ENCODE measurements at regions not wholly inside any gene's neighbourhood (a gene's known extent, or its start where the extent isn't known, plus 50 kb on each side); places are given as distances from the start of the nearest gene placed in this dataset.

DNA sequence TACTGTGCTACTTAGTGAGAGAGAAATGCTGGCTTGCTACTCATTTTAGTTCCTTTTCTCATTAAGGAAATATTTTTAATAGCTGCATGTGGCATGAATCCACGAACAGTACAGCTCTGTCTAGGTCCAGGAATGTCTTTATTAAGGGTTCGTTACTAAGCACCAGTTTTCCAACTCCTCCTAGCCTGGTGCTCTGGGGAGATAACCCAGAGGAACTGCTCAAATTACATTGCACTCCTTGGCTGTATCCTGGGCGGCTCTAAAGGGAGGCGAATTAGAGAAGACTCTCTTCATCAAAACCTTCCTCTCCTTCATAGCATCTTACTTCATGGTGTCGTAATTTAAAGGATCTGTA is 101.3 kb downstream of the PPM1A start:
- TF ChIP-seq, protein P1, sequence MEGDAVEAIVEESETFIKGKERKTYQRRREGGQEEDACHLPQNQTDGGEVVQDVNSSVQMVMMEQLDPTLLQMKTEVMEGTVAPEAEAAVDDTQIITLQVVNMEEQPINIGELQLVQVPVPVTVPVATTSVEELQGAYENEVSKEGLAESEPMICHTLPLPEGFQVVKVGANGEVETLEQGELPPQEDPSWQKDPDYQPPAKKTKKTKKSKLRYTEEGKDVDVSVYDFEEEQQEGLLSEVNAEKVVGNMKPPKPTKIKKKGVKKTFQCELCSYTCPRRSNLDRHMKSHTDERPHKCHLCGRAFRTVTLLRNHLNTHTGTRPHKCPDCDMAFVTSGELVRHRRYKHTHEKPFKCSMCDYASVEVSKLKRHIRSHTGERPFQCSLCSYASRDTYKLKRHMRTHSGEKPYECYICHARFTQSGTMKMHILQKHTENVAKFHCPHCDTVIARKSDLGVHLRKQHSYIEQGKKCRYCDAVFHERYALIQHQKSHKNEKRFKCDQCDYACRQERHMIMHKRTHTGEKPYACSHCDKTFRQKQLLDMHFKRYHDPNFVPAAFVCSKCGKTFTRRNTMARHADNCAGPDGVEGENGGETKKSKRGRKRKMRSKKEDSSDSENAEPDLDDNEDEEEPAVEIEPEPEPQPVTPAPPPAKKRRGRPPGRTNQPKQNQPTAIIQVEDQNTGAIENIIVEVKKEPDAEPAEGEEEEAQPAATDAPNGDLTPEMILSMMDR (IDR thresholded peaks at IDR 0.05), result no peak
- no peak for TF ChIP-seq POLR2A (IDR thresholded peaks at IDR 0.05)

All from Peyer's patch (tissue), 4 donors.